Activated gamma-delta T cell (primary cell): ENCODE measurements at regions not wholly inside any gene's neighbourhood (a gene's known extent, or its start where the extent isn't known, plus 50 kb on each side); places are given as distances from the start of the nearest gene placed in this dataset.

ENCODE experiments used
- DNase-seq: peaks from one replicate; lab custom pipeline; 2025; lab: John Stamatoyannopoulos, UW

- no peak for DNase-seq
Measured at GRCh38 chr3:162193148-162194095, 696.8 kb downstream of the OTOL1 start.

- no peak for DNase-seq
Measured at GRCh38 chr3:162195147-162195546, 698.5 kb downstream of the OTOL1 start.

- no peak for DNase-seq
Measured at GRCh38 chr3:162196964-162197363, 700.4 kb downstream of the OTOL1 start.

DNA sequence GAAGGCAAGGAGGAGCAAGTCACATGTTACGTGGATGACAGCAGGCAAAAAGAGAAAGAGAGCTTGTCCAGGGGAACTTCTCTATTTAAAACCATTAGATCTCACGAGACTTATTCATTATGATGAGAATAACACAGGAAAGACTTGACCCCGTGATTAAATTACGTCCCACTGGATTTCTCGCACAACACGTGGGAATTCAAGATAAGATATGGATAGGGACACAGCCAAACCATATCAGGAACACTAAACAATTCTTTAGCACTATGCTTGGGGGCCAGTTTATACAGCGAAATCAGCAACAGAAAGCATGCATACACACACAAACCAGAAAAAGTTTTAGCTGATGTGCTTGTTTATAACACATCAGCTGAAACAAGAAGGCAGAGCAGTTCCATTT is 704.2 kb downstream of the OTOL1 start:
- no peak for DNase-seq

GRCh38 chr3:162206648-162207047 is 710.0 kb downstream of the OTOL1 start:
- DNase-seq: no peak

GRCh38 chr3:162211470-162211869 is 714.9 kb downstream of the OTOL1 start:
- DNase-seq: no peak

- DNase-seq: no peak
Measured at GRCh38 chr3:162213196-162213595, 716.6 kb downstream of the OTOL1 start.

- DNase-seq: no peak
Measured at GRCh38 chr3:162213956-162214355, 717.3 kb downstream of the OTOL1 start.

GRCh38 chr3:162217647-162218046 is 721.0 kb downstream of the OTOL1 start:
- DNase-seq: no peak

DNA sequence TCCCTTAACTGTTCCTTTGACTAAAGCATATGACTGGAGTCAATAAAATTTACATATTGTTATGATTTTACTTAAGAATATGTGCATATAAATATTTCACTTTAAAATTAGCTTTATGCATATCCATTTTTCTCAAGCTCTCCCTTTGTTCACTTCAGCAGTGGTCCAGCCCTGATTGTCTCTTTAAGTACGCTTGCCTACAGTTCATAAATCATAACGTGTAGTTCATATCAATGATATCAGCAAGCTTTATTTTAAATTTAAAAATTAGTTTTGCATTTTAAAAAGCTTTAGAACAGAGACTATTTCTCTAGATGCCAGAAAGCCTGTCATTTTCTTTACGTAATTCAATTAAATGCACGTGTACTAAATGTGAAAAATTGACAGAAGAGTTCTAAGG is 721.9 kb downstream of the OTOL1 start:
- DNase-seq: no peak

- no peak for DNase-seq
Measured at GRCh38 chr3:162224746-162225145, 728.1 kb downstream of the OTOL1 start.

GRCh38 chr3:162236949-162237348 is 740.3 kb downstream of the OTOL1 start:
- no peak for DNase-seq

GRCh38 chr3:162250782-162251181 is 754.2 kb downstream of the OTOL1 start:
- no peak for DNase-seq

DNA sequence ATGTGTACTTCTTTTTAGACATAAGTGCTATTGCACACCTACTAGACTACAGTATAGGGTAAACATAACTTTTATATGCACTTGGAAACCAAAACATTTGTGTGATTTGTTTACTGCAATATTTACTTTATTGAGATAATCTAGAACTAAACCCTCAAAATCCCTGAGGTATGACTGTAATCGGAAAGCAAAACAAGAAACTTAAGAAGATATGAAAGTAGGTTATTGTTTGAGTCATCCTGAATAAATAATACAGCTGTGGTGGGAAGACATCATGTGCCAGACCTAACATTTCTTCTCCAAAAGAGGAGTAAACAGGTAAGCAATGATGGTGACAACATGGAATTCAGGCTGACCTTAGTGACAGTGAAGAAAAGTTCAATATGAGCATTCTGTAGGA is 765.5 kb downstream of the OTOL1 start:
- no peak for DNase-seq

- no peak for DNase-seq
Measured at GRCh38 chr3:162263596-162263995, 767.0 kb downstream of the OTOL1 start.

GRCh38 chr3:162269636-162270458 is 773.2 kb downstream of the OTOL1 start:
- DNase-seq: no peak

DNA sequence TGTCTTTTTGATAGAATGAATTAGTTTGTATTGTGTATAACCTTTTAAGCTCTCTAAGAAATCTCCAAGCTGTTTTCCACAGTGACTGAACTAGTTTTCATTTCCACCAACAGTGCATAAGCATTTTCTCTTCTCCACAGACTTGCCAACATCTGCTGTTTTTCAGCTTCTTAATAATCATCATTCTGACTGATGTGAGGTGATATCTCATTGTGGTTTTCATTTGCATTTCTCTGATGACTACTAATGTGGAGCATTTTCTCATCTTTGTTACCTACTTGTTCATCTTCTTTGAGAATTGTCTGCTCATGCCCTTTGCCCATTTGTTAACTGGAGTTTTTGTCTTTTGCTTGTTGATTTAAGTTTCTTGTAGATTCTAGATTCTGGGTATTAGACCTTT is 777.5 kb downstream of the OTOL1 start:
- no peak for DNase-seq

DNA sequence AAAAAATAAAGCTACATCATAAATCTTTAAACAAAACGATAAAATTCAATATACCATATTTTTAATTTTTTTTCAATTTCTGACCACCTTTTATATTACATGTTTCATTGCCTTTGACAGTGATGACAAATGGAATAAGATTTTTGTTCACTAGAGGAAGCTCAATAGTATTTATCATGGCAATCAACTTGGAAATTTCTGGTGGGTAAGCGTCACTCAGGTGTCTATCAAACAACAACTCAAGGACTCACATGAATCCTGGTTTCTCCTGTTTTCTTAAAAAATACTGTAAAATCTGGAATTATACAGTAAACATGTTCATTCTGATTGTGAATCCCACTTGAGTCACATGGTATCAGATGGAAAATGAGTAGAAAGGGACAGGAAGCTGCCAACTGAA is 782.2 kb downstream of the OTOL1 start:
- DNase-seq: no peak

GRCh38 chr3:162285259-162285658 is 788.7 kb downstream of the OTOL1 start:
- no peak for DNase-seq

- no peak for DNase-seq
Measured at GRCh38 chr3:162287600-162287999, 791.0 kb downstream of the OTOL1 start.

DNA sequence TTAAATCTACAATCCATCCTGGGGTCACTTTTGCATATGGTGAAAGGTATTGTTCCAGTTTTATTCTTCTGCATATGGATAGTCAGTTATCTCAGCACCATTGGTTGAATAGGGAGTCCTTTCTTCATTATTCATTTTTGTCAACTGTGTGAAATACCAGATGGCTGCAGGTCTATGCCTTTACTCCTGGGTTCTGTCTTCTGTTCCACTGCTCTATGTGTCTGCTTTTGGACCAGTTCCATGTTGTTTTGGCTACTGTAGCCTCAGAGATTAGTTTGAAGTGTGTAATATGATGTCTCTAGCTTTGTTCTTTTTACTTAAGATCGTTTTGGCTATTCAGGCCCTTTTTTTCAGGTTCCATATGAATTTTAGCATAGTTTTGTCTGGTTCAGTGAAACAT is 795.8 kb downstream of the OTOL1 start:
- no peak for DNase-seq

DNA sequence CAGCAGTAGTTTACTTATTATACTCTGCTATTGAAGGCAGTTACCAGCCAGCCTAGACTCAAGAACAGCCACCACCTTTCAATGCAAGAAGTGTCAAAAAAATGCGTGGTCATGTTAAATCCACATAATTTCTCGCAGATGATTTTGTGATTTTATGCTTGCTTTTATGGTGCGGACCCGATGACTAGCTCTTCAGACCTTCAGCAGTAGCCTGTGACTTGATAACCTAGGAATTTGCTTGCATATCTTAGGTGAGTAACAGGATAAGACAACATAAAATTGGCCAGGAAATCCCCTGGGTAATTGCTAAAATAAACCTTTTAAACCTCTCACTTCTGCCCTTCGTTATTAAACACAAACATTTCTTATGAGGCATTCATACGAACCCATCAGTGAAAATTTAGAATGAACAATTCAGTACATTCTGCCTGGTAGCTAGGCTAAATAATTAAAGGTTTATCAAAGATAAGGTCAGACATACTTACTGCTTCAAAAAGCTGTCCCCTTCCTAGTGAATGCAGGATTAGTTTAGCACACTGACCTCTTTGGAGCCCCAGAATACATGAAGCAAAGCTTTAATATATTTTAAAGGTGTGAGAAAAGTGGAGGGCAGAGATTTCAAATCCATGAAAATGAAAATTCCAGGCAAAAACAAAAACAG is 798.8 kb downstream of the OTOL1 start:
- DNase-seq: no peak
